DOHH2 (cell line): ENCODE measurements at regions not wholly inside any gene's neighbourhood (a gene's known extent, or its start where the extent isn't known, plus 50 kb on each side); places are given as distances from the start of the nearest gene placed in this dataset.

ENCODE experiments used
- EZH2phosphoT487 ChIP-seq: fragments of 200-600 bp; sonication (generic); IDR thresholded peaks from 2 replicates; pipeline ENCODE4 v1.6.1; 2017; ENCODE audit warnings: borderline replicate concordance, mild to moderate bottlenecking, antibody characterized with exemption, low read length, moderate library complexity, mixed read lengths
- TF ChIP-seq, protein P1 (sequence below): fragments of 200-600 bp; sonication (generic); IDR thresholded peaks from one replicate; pipeline ENCODE4 v1.5.1; 2014; ENCODE audit warnings: antibody characterized with exemption, mild to moderate bottlenecking, low read depth, low read length; ENCODE audit not compliant: poor library complexity, severe bottlenecking

DNA sequence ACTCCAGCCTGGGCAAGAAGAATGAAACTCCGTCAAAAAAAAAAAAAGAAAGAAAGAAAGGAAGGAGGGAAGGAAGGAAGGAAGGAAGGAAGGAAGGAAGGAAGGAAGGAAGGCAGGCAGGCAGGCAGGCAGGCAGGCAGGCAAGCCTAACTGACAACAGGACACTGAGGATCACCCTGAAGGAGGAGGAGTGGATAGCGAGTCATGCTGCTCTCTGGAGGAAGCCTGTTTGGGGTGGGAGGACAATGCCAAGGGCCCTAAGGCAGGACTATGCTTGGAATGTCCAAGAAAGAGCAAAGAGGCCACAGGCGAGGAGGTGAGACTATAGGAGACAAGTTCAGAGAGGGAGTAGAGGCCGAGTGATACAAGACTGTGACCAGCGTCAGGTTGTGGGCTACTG, 107.0 kb upstream of the PARD3 start:
- TF ChIP-seq, protein P1, sequence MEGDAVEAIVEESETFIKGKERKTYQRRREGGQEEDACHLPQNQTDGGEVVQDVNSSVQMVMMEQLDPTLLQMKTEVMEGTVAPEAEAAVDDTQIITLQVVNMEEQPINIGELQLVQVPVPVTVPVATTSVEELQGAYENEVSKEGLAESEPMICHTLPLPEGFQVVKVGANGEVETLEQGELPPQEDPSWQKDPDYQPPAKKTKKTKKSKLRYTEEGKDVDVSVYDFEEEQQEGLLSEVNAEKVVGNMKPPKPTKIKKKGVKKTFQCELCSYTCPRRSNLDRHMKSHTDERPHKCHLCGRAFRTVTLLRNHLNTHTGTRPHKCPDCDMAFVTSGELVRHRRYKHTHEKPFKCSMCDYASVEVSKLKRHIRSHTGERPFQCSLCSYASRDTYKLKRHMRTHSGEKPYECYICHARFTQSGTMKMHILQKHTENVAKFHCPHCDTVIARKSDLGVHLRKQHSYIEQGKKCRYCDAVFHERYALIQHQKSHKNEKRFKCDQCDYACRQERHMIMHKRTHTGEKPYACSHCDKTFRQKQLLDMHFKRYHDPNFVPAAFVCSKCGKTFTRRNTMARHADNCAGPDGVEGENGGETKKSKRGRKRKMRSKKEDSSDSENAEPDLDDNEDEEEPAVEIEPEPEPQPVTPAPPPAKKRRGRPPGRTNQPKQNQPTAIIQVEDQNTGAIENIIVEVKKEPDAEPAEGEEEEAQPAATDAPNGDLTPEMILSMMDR: no peak
- TF ChIP-seq EZH2phosphoT487: no peak
